GM12872 (cell line): ENCODE measurements at regions not wholly inside any gene's neighbourhood (a gene's known extent, or its start where the extent isn't known, plus 50 kb on each side); places are given as distances from the start of the nearest gene placed in this dataset.

Experiments used
- CTCF ChIP-seq: IDR thresholded peaks from 3 replicates; pipeline ENCODE4 v1.5.1; 2011; ENCODE audit warnings: low read depth, mild to moderate bottlenecking, low read length, moderate library complexity; ENCODE audit not compliant: insufficient read depth

GRCh38 chr20:53883098-53883911 lies 187.1 kb downstream of the BCAS1 start:
- TF ChIP-seq CTCF = no peak

- TF ChIP-seq CTCF = no peak
Measured at GRCh38 chr20:53881362-53881761, 189.0 kb downstream of the BCAS1 start.

- TF ChIP-seq CTCF = no peak
Measured at GRCh38 chr20:53880108-53880641, 190.2 kb downstream of the BCAS1 start.

- TF ChIP-seq CTCF = no peak
Measured at GRCh38 chr20:53879048-53879684, 191.2 kb downstream of the BCAS1 start.

- no peak for TF ChIP-seq CTCF
Measured at GRCh38 chr20:53878262-53879047, 191.9 kb downstream of the BCAS1 start.

- no peak for TF ChIP-seq CTCF
Measured at GRCh38 chr20:53876956-53877355, 193.4 kb downstream of the BCAS1 start.

- no peak for TF ChIP-seq CTCF
Measured at GRCh38 chr20:53876470-53876869, 193.9 kb downstream of the BCAS1 start.
